WTC11 (cell line): ENCODE measurements at regions not wholly inside any gene's neighbourhood (a gene's known extent, or its start where the extent isn't known, plus 50 kb on each side); places are given as distances from the start of the nearest gene placed in this dataset.
"Not testable (repeated sequence)": the region's sequence is repeated elsewhere in the genome, so short reads cannot be mapped to it uniquely, and the experiment has no call there.

Experiments used
- ATAC-seq: fragments of 200-7000 bp; cut with Tn5 transposase; 2 replicates; pipeline ENCODE4 v1.10.0; 2021; ENCODE audit warnings: mild to moderate bottlenecking, moderate library complexity
- CTCF ChIA-PET: fragments of 300-600 bp; sonication (Branson Sonifier 250); formaldehyde crosslinking; loops from one replicate; lab custom pipeline; 2021; ENCODE audit warnings: antibody characterized with exemption; lab: Charles Lee
- POLR2A ChIA-PET: fragments of 350-600 bp; sonication (Branson Sonifier 250); formaldehyde crosslinking; loops from one replicate; lab custom pipeline; 2021; ENCODE audit warnings: antibody characterized with exemption; lab: Charles Lee
- DNase-seq: peaks from one replicate; pipeline ENCODE4 v3.0.0; 2021; ENCODE audit warnings: low spot score
- H3K27ac Mint-ChIP-seq: 2 replicates; pipeline ENCODE4 v1.8.0; 2021; ENCODE audit warnings: mixed read lengths
- H3K27me3 Mint-ChIP-seq: 2 replicates; pipeline ENCODE4 v1.8.0; 2021; ENCODE audit warnings: low read depth, mild to moderate bottlenecking, moderate library complexity, mixed read lengths
- H3K36me3 Mint-ChIP-seq: 2 replicates; pipeline ENCODE4 v1.8.0; 2021; ENCODE audit warnings: mixed read lengths
- H3K4me1 Mint-ChIP-seq: 2 replicates; pipeline ENCODE4 v1.8.0; 2022; ENCODE audit warnings: mixed read lengths
- H3K4me3 Mint-ChIP-seq: 2 replicates; pipeline ENCODE4 v1.8.0; 2021; ENCODE audit warnings: mild to moderate bottlenecking, moderate library complexity, mixed read lengths
- H3K9me3 Mint-ChIP-seq: 2 replicates; pipeline ENCODE4 v1.8.0; 2021; ENCODE audit warnings: mixed read lengths
- ARID4B ChIP-seq: sonication (generic); formaldehyde crosslinking; IDR thresholded peaks from 2 replicates; pipeline ENCODE4 v1.8.0; 2023; ENCODE audit warnings: missing genetic modification reagents, mild to moderate bottlenecking, borderline replicate concordance
- E2F1 ChIP-seq: sonication (generic); formaldehyde crosslinking; IDR thresholded peaks from 2 replicates; pipeline ENCODE4 v1.8.0; 2022; ENCODE audit warnings: mild to moderate bottlenecking, missing genetic modification reagents
- E2F5 ChIP-seq: sonication (generic); formaldehyde crosslinking; IDR thresholded peaks from 2 replicates; pipeline ENCODE4 v1.8.1; 2022; ENCODE audit warnings: mild to moderate bottlenecking, moderate library complexity, missing genetic modification reagents
- ERG ChIP-seq: fragments of 250-450 bp; sonication (Bioruptor Pico); IDR thresholded peaks from 2 replicates; pipeline ENCODE4 v1.8.0; 2021; ENCODE audit warnings: mild to moderate bottlenecking
- FOXK1 ChIP-seq: sonication (generic); formaldehyde crosslinking; IDR thresholded peaks from 2 replicates; pipeline ENCODE4 v1.8.0; 2022; ENCODE audit warnings: mild to moderate bottlenecking, moderate library complexity, missing genetic modification reagents
- FOXP1 ChIP-seq: sonication (generic); formaldehyde crosslinking; IDR thresholded peaks from 2 replicates; pipeline ENCODE4 v1.8.0; 2022; ENCODE audit warnings: missing genetic modification reagents, mild to moderate bottlenecking, moderate library complexity, borderline replicate concordance
- NR2C2 ChIP-seq: sonication (generic); formaldehyde crosslinking; IDR thresholded peaks from 2 replicates; pipeline ENCODE4 v1.8.0; 2022; ENCODE audit warnings: mild to moderate bottlenecking, missing genetic modification reagents
- OVOL2 ChIP-seq: fragments of 250-450 bp; sonication (Bioruptor Pico); IDR thresholded peaks from 2 replicates; pipeline ENCODE4 v1.9.0; 2021; ENCODE audit warnings: mild to moderate bottlenecking, borderline replicate concordance
- RELA ChIP-seq: sonication (generic); formaldehyde crosslinking; IDR thresholded peaks from 2 replicates; pipeline ENCODE4 v1.8.1; 2022; ENCODE audit warnings: missing genetic modification reagents, mild to moderate bottlenecking, borderline replicate concordance
- USF2 ChIP-seq: sonication (generic); formaldehyde crosslinking; IDR thresholded peaks from 2 replicates; pipeline ENCODE4 v1.8.1; 2023; ENCODE audit warnings: mild to moderate bottlenecking, missing genetic modification reagents, moderate library complexity
- ZMAT4 ChIP-seq: fragments of 250-450 bp; sonication (Bioruptor Pico); IDR thresholded peaks from 2 replicates; pipeline ENCODE4 v1.9.0; 2021; ENCODE audit warnings: mild to moderate bottlenecking
- ZNF219 ChIP-seq: sonication (generic); formaldehyde crosslinking; IDR thresholded peaks from 2 replicates; pipeline ENCODE4 v1.8.0; 2023; ENCODE audit warnings: missing genetic modification reagents, mild to moderate bottlenecking, borderline replicate concordance
- ZNF263 ChIP-seq: sonication (generic); formaldehyde crosslinking; IDR thresholded peaks from 2 replicates; pipeline ENCODE4 v1.8.1; 2022; ENCODE audit warnings: low read depth, mild to moderate bottlenecking, moderate library complexity, missing genetic modification reagents
- ZNF281 ChIP-seq: sonication (generic); formaldehyde crosslinking; IDR thresholded peaks from 2 replicates; pipeline ENCODE4 v1.8.0; 2023; ENCODE audit warnings: mild to moderate bottlenecking, missing genetic modification reagents
- ZNF317 ChIP-seq: sonication (generic); formaldehyde crosslinking; IDR thresholded peaks from 2 replicates; pipeline ENCODE4 v1.8.1; 2023; ENCODE audit warnings: low read depth, mild to moderate bottlenecking, moderate library complexity, missing genetic modification reagents, borderline replicate concordance
- ZNF396 ChIP-seq: fragments of 250-450 bp; sonication (Bioruptor Pico); IDR thresholded peaks from 2 replicates; pipeline ENCODE4 v1.8.0; 2021; ENCODE audit warnings: mild to moderate bottlenecking, moderate library complexity, borderline replicate concordance
- ZNF416 ChIP-seq: fragments of 250-450 bp; sonication (Bioruptor Pico); IDR thresholded peaks from 2 replicates; pipeline ENCODE4 v1.9.0; 2021; ENCODE audit warnings: mild to moderate bottlenecking, inconsistent platforms
- ZNF512 ChIP-seq: sonication (generic); formaldehyde crosslinking; IDR thresholded peaks from 2 replicates; pipeline ENCODE4 v1.8.1; 2022; ENCODE audit warnings: missing genetic modification reagents, borderline replicate concordance
- ZNF671 ChIP-seq: fragments of 250-450 bp; sonication (Bioruptor Pico); IDR thresholded peaks from 2 replicates; pipeline ENCODE4 v1.8.0; 2021; ENCODE audit warnings: mild to moderate bottlenecking

- POLR2A ChIA-PET = no interaction called here
- DNase-seq = no peak
- TF ChIP-seq ZNF671 (CRISPR knock-in tag) = no peak
- no peak for TF ChIP-seq ZNF219 (CRISPR knock-in tag)
- no peak for TF ChIP-seq FOXP1 (CRISPR knock-in tag)
- TF ChIP-seq FOXK1 (CRISPR knock-in tag) = no peak
- TF ChIP-seq ZNF416 (CRISPR knock-in tag) = no peak
- no peak for TF ChIP-seq ERG
- no peak for TF ChIP-seq ZNF317
- no peak for TF ChIP-seq NR2C2
- TF ChIP-seq ZNF281 (CRISPR knock-in tag) = no peak
- no peak for TF ChIP-seq OVOL2 (CRISPR knock-in tag)
These were observed 599.4 kb upstream of the ANKRD30A start for GRCh38 chr10:36526033-36526432.

GRCh38 chr10:36524126-36524525, 601.3 kb upstream of the ANKRD30A start:
- H3K4me1 Mint-ChIP-seq, H3K36me3 Mint-ChIP-seq, DNase-seq, POLR2A ChIA-PET, H3K27ac Mint-ChIP-seq, H3K27me3 Mint-ChIP-seq, H3K4me3 Mint-ChIP-seq, ATAC-seq: not testable (repeated sequence)
- H3K9me3 Mint-ChIP-seq = peaks cover 22% of the 10 kb centered on the region
- CTCF ChIA-PET = interaction anchor here (0.6 kb wide), 1 partner anchor 237 kb away, joined by 3 read pairs; no protein-coding TSS in a partner anchor

More at GRCh38 chr10:36526033-36526432, 599.4 kb upstream of the ANKRD30A start:
- peaks cover 9% of the 10 kb centered on the region for H3K36me3 Mint-ChIP-seq
- ATAC-seq = no peak
- CTCF ChIA-PET = no interaction called here
- H3K27ac Mint-ChIP-seq = no peak overlapping the region
- no peaks in the 10 kb centered on the region for H3K27me3 Mint-ChIP-seq
- peaks cover 29% of the 10 kb centered on the region for H3K9me3 Mint-ChIP-seq
- H3K4me3 Mint-ChIP-seq = no peak overlapping the region
- no peaks in the 10 kb centered on the region for H3K4me1 Mint-ChIP-seq

- no peak for DNase-seq
- Mint-ChIP-seq H3K9me3 (peaks cover 26% of the 10 kb centered on the region), H3K4me3 (no peak overlapping the region), H3K27ac (no peak overlapping the region), H3K27me3 (no peaks in the 10 kb centered on the region), H3K36me3 (peaks cover 9% of the 10 kb centered on the region), H3K4me1 (no peaks in the 10 kb centered on the region)
- CTCF ChIA-PET = no interaction called here
- POLR2A ChIA-PET = no interaction called here
- no peak for ATAC-seq
- TF ChIP-seq USF2 (no peak), E2F5 (CRISPR knock-in tag) (no peak), OVOL2 (CRISPR knock-in tag) (no peak), RELA (CRISPR knock-in tag) (no peak), ZNF512 (no peak), ARID4B (no peak), ZNF396 (CRISPR knock-in tag) (no peak), E2F1 (CRISPR knock-in tag) (no peak), ZMAT4 (no peak), ZNF263 (no peak)
These were observed 605.5 kb upstream of the ANKRD30A start for GRCh38 chr10:36519909-36520308.
